ENCODE measurements at regions not wholly inside any gene's neighbourhood (a gene's known extent, or its start where the extent isn't known, plus 50 kb on each side); places are given as distances from the start of the nearest gene placed in this dataset.

DNA sequence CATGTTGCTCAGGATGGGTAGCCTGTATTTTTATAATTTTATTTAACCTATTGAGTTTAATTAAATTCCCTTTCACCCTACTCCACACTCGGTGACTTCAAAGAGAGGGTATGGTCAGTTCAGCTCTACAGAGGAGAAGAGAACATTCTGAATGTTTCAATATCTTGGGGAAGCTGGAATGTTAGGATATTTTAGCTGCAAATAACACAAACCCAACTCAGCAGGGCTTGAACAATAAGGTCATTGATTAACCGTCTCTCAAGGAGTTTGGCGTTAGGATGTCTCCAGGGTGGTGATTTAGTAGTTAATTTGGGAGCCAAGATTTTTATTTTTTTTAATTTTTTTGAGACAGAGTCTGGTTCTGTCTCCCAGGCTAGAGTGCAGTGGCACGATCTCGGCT, 143.6 kb upstream of the SALL4 start:
- TF ChIP-seq, protein P1, sequence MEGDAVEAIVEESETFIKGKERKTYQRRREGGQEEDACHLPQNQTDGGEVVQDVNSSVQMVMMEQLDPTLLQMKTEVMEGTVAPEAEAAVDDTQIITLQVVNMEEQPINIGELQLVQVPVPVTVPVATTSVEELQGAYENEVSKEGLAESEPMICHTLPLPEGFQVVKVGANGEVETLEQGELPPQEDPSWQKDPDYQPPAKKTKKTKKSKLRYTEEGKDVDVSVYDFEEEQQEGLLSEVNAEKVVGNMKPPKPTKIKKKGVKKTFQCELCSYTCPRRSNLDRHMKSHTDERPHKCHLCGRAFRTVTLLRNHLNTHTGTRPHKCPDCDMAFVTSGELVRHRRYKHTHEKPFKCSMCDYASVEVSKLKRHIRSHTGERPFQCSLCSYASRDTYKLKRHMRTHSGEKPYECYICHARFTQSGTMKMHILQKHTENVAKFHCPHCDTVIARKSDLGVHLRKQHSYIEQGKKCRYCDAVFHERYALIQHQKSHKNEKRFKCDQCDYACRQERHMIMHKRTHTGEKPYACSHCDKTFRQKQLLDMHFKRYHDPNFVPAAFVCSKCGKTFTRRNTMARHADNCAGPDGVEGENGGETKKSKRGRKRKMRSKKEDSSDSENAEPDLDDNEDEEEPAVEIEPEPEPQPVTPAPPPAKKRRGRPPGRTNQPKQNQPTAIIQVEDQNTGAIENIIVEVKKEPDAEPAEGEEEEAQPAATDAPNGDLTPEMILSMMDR (IDR thresholded peaks at IDR 0.05) = no peak
- TF ChIP-seq POLR2A (IDR thresholded peaks at IDR 0.05) = no peak

Measured in body of pancreas (tissue), 4 donors.